DOHH2 (cell line): ENCODE measurements at regions not wholly inside any gene's neighbourhood (a gene's known extent, or its start where the extent isn't known, plus 50 kb on each side); places are given as distances from the start of the nearest gene placed in this dataset.

Experiments
- H3F3A ChIP-seq: fragments of 200-600 bp; sonication (generic), shearing (Covaris generic); 2 replicates; pipeline ENCODE4 v1.6.0; 2016; ENCODE audit warnings: antibody characterized with exemption, mild to moderate bottlenecking; ENCODE audit not compliant: control insufficient read depth, insufficient read depth
- H3K27ac ChIP-seq: fragments of 200-600 bp; sonication (generic); 2 replicates; pipeline ENCODE4 v1.5.1; 2014; ENCODE audit warnings: low read depth, mild to moderate bottlenecking, low read length, moderate library complexity
- H3K27me3 ChIP-seq: fragments of 200-600 bp; sonication (generic); 2 replicates; pipeline ENCODE4 v1.6.1; 2014; ENCODE audit warnings: mild to moderate bottlenecking, low read length, mixed read lengths; ENCODE audit not compliant: control insufficient read depth
- H3K36me3 ChIP-seq: fragments of 200-600 bp; sonication (generic); 2 replicates; pipeline ENCODE4 v1.6.1; 2014; ENCODE audit warnings: mild to moderate bottlenecking, low read length, moderate library complexity, mixed read lengths; ENCODE audit not compliant: control insufficient read depth
- H3K4me1 ChIP-seq: fragments of 200-600 bp; sonication (generic); 2 replicates; pipeline ENCODE4 v1.6.1; 2014; ENCODE audit warnings: mild to moderate bottlenecking, low read length, mixed read lengths; ENCODE audit not compliant: control insufficient read depth
- H3K4me2 ChIP-seq: fragments of 200-600 bp; sonication (generic); 2 replicates; pipeline ENCODE4 v1.6.0; 2014; ENCODE audit warnings: mild to moderate bottlenecking, low read length, moderate library complexity
- H3K4me3 ChIP-seq: fragments of 200-600 bp; sonication (generic); 2 replicates; pipeline ENCODE4 v1.5.1; 2014; ENCODE audit warnings: mild to moderate bottlenecking, low read length, mixed read lengths
- H3K79me2 ChIP-seq: fragments of 200-600 bp; sonication (generic); 2 replicates; pipeline ENCODE4 v1.6.1; 2014; ENCODE audit warnings: mild to moderate bottlenecking, low read length, mixed read lengths; ENCODE audit not compliant: control insufficient read depth
- H3K9me2 ChIP-seq: fragments of 200-600 bp; sonication (generic); replicated peaks from 2 replicates; pipeline ENCODE4 v1.6.1; 2014; ENCODE audit warnings: mild to moderate bottlenecking, low read length, mixed read lengths; ENCODE audit not compliant: control insufficient read depth
- H3K9me3 ChIP-seq: fragments of 200-600 bp; sonication (generic); 2 replicates; pipeline ENCODE4 v1.6.1; 2014; ENCODE audit warnings: antibody characterized with exemption, low read length, mixed read lengths; ENCODE audit not compliant: control insufficient read depth, insufficient read depth
- H4K20me1 ChIP-seq: fragments of 200-600 bp; sonication (generic); 2 replicates; pipeline ENCODE4 v1.6.0; 2014; ENCODE audit warnings: low read depth, mild to moderate bottlenecking, antibody characterized with exemption, low read length, moderate library complexity; ENCODE audit not compliant: control insufficient read depth, insufficient read depth
- CTCF ChIP-seq: fragments of 200-600 bp; sonication (generic); IDR thresholded peaks from one replicate; pipeline ENCODE4 v1.5.1; 2014; ENCODE audit warnings: antibody characterized with exemption, mild to moderate bottlenecking, low read depth, low read length; ENCODE audit not compliant: poor library complexity, severe bottlenecking
- EZH2phosphoT487 ChIP-seq: fragments of 200-600 bp; sonication (generic); IDR thresholded peaks from 2 replicates; pipeline ENCODE4 v1.6.1; 2017; ENCODE audit warnings: borderline replicate concordance, mild to moderate bottlenecking, antibody characterized with exemption, low read length, moderate library complexity, mixed read lengths

GRCh38 chr13:111027458-111028439 is 87.4 kb upstream of the ARHGEF7 start:
- no peaks in the 10 kb centered on the region for H3K9me2 ChIP-seq
- H3K27me3 ChIP-seq: no peaks in the 10 kb centered on the region
- TF ChIP-seq EZH2phosphoT487 (no peak), CTCF (no peak)

GRCh38 chr13:111025310-111025709 is 89.8 kb upstream of the ARHGEF7 start:
- Histone ChIP-seq H3K36me3 (no peaks in the 10 kb centered on the region), H3K27me3 (no peaks in the 10 kb centered on the region), H3K27ac (no peak overlapping the region), H3F3A (no peaks in the 10 kb centered on the region), H4K20me1 (no peaks in the 10 kb centered on the region), H3K4me1 (no peaks in the 10 kb centered on the region), H3K79me2 (no peaks in the 10 kb centered on the region), H3K4me3 (no peak overlapping the region), H3K9me2 (no peaks in the 10 kb centered on the region), H3K4me2 (no peak overlapping the region), H3K9me3 (peaks cover 5% of the 10 kb centered on the region; the same call in 1 of the 2 replicates)
- TF ChIP-seq CTCF: no peak
- TF ChIP-seq EZH2phosphoT487: no peak

More at GRCh38 chr13:111027458-111028439, 87.4 kb upstream of the ARHGEF7 start:
- Histone ChIP-seq H3K4me1 (no peaks in the 10 kb centered on the region), H3K27ac (no peak overlapping the region), H3K4me3 (no peak overlapping the region), H3K9me3 (no peaks in the 10 kb centered on the region), H3K4me2 (no peak overlapping the region), H4K20me1 (no peaks in the 10 kb centered on the region), H3K79me2 (no peaks in the 10 kb centered on the region), H3K36me3 (no peaks in the 10 kb centered on the region), H3F3A (no peaks in the 10 kb centered on the region)

GRCh38 chr13:111022886-111023285 is 92.2 kb upstream of the ARHGEF7 start:
- no peak overlapping the region for H3K27ac ChIP-seq
- H4K20me1 ChIP-seq: no peaks in the 10 kb centered on the region
- H3K9me2 ChIP-seq: no peaks in the 10 kb centered on the region
- H3K9me3 ChIP-seq: peaks cover 8% of the 10 kb centered on the region; the same call in 1 of the 2 replicates
- H3K36me3 ChIP-seq: no peaks in the 10 kb centered on the region
- no peaks in the 10 kb centered on the region for H3K79me2 ChIP-seq
- H3K27me3 ChIP-seq: no peaks in the 10 kb centered on the region
- no peak overlapping the region for H3K4me2 ChIP-seq
- no peaks in the 10 kb centered on the region for H3K4me1 ChIP-seq
- no peaks in the 10 kb centered on the region for H3F3A ChIP-seq
- H3K4me3 ChIP-seq: no peak overlapping the region
- TF ChIP-seq CTCF (no peak), EZH2phosphoT487 (no peak)
